NCI-H1694 (cell line): ENCODE measurements at regions not wholly inside any gene's neighbourhood (a gene's known extent, or its start where the extent isn't known, plus 50 kb on each side); places are given as distances from the start of the nearest gene placed in this dataset.
"Not testable (repeated sequence)": the region's sequence is repeated elsewhere in the genome, so short reads cannot be mapped to it uniquely, and the experiment has no call there.

Source experiments
- DNase-seq: peaks from one replicate; lab custom pipeline; 2025; lab: John Stamatoyannopoulos, UW

GRCh38 chr2:183614799-183615435, 490.7 kb downstream of the NUP35 start:
- no peak for DNase-seq

- no peak for DNase-seq
Observed at GRCh38 chr2:183623227-183623626, 499.0 kb downstream of the NUP35 start.

GRCh38 chr2:183630964-183631363, 506.7 kb downstream of the NUP35 start:
- no peak for DNase-seq

DNA sequence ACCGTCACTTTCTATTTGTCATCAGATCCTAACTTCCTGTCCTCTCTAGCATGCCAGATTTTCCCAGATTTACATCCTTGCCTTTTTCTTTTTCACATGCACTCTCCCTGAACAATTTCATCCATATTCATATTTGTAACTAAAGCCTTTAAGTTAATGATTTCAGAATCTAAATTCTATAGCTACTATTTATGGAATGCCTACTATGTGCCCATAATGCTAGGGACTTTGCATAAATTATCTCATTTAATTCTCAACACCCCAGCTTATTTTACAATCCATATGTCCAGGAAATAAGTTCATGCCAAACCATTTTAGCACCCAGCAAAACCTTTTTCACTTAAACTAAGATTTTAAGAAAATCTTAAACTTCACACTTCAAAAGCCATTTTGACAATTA, 531.9 kb downstream of the NUP35 start:
- no peak for DNase-seq

DNA sequence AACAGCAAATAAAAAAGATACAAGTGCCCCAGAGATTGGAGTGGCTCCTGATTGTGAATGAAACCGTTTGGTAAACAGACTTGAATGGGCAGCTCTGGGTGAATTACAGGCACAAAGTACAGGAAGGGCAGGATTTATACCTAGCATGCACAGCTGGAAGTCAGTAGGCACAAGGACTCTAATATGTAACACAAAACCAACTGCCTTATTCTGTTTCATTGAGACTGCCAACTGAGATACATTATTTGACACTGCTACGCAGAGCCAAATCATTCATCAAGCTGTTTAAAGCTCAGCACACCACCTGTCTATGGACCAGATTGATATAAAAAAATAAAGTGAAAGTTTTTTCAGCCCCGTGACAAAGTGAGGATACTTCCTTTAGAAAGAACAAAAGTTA, 541.2 kb downstream of the NUP35 start:
- DNase-seq: peak; percentile 91

GRCh38 chr2:183666031-183666430, 541.8 kb downstream of the NUP35 start:
- no peak for DNase-seq

- no peak for DNase-seq
Observed at GRCh38 chr2:183671233-183671632, 547.0 kb downstream of the NUP35 start.

- no peak for DNase-seq
Observed at GRCh38 chr2:183678908-183679307, 554.7 kb downstream of the NUP35 start.

GRCh38 chr2:183680573-183680972, 556.3 kb downstream of the NUP35 start:
- no peak for DNase-seq

GRCh38 chr2:183684686-183685085, 560.4 kb downstream of the NUP35 start:
- DNase-seq: no peak

GRCh38 chr2:183696028-183696427, 571.8 kb downstream of the NUP35 start:
- DNase-seq: no peak

- DNase-seq: no peak
Observed at GRCh38 chr2:183709829-183710228, 585.6 kb downstream of the NUP35 start.

DNA sequence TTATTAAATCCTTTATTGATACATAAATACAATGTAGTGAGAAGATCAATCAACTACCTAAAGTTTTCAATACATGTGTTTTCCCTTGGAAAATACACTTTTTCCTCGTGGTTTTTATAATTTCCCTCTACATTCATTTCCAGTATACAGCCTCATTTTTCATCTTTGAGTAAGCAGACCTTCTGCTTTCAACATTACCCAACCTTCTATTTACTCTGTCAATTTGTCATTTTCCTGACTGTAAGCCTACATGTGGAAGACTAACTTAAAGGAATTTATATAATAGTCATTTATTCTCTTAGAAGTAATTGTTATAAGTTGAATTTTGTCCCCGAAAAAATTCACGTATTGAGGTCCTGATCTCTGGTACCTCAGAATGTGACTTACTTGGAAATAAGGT, 594.0 kb downstream of the NUP35 start:
- no peak for DNase-seq

DNA sequence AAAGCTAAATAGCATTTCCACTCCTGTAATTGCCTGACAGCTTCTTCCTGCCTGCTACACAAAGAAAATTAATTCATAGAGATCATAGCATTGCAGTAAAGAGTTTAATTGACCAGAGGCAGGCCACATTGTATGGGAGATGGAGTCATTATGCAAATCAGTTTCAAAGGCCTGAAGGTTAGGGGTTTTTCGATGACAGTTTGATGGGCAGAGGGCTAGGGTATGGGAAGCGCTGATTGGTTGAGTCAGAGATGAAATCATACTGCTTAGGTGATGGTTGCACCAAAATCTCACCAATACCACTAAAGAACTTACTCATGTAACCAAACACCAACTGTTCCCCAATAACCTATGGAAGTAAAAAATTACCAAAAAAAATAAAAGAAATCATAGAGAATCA, 599.0 kb downstream of the NUP35 start:
- no peak for DNase-seq

DNA sequence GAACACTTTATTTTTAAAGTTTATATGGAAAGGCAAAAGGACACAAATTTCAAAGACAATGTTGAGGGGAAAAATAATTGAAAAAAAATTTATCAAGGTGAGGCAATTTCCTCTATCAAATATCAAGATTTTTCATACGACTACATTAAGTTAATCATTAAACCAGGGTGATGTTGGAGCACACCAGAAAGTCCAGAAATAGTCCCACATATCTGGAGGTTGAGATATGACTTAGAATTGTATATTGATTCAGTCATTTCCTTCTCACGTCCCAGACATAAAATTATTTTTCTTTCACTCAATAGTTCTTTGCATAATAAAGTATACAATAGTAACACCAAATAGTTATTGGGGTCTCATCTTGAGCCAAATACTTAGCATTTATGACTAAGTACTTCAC, 605.1 kb downstream of the NUP35 start:
- no peak for DNase-seq

DNA sequence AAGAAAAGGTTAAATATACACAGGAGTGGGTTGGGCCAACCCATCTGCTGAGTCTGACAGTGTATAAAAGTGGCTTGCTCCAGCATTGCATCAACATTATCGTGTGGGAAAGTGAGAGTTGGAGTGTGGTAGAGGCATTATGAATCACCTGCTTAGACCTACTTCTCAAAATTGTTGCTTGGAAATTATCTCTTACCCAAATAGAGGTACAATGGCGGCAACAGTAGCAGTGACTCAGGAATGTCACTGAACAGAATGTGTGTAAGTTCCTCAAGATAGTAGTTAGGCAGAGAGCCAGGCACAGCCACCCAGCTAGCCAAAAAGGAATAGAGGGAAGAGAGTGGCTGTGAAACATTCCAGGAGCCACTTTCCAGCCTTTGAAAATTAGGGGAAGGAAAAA, 616.0 kb downstream of the NUP35 start:
- DNase-seq: no peak

DNA sequence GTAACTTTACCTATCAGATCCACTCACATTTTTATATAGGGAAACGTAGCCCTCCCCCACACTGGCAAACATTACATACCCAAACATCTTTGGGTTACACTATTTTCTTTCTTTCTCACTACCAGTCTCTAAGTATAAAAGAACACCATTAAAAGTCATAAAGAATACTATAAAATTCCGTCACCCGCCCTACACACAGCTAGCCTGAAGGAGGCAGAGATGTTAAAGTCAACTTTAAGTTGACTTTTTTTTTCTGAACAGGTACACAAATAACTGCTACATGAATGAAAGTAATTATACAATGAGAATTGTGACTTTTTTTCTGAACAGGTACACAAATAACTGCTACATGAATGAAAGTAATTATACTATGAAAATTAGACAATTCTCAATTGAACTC, 628.3 kb downstream of the NUP35 start:
- no peak for DNase-seq

DNA sequence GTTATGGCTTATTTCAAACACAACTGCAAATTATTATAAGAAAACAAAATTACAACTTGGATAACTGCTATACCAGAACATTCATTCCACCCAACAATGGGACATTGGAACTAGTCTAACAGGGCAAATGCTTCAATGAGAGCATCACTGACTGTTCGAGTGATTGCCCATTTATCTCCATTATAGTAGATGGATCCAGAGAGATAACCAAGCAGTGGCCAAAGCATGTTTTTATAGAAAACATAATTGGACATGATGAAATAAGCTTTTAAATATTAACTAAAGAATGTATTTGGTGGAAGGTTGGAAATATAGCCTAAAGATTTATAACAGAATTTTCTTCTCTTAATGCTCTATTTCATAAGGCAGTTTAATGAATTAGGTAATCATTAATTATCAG, 634.8 kb downstream of the NUP35 start:
- no peak for DNase-seq

- no peak for DNase-seq
Observed at GRCh38 chr2:183773775-183774174, 649.5 kb downstream of the NUP35 start.

DNA sequence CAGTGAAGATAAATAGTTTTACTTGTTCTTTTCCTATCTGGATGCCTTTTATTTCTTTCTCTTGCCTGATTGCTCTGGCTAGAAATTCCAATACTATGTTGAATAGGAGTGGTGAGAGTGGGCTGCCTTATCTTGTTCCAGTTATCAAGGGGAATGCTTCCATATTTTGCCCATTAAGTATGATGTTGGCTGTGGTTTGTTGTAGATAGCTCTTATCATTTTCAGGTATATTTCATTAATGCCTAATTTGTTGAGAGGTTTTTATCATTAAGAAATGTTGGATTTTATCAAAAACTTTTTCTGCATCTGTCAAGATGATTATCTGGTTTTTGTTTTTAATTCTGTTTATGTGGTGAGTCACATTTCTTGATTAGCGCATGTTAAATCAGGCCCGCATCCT, 655.8 kb downstream of the NUP35 start:
- no peak for DNase-seq

- no peak for DNase-seq
Observed at GRCh38 chr2:183782436-183782835, 658.2 kb downstream of the NUP35 start.

- DNase-seq: not testable (repeated sequence)
Observed at GRCh38 chr2:183788796-183789195, 664.6 kb downstream of the NUP35 start.

DNA sequence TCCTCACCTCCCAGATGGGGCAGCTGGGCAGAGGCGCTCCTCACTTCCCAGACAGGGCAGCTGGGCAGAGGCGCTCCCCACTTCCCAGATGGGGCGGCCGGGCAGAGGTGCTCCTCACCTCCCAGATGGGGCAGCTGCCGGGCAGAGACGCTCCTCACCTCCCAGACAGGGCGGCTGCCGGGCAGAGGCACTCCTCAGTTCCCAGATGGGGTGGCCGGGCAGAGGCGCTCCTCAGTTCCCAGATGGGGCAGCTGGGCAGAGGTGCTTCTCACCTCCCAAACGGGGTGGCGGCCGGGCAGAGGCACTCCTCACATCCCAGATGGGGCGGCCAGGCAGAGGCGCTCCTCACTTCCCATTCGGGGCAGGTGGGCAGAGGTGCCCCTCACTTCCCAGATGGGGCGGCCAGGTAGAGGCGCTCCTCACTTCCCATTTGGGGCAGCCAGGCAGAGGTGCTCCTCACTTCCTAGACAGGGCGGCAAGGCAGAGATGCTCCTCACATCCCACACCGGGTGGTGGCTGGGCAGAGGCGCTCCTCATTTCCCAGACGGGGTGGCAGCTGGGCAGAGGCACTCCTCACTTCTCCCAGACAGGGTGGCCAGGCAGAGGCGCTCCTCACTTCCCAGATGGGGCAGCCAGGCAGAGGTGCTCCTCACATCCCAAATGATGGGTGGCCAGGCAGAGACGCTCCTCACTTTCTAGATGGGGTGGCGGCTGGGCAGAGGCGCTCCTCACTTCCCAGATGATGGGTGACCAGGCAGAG, 668.1 kb downstream of the NUP35 start:
- not testable (repeated sequence) for DNase-seq

- no peak for DNase-seq
Observed at GRCh38 chr2:183798535-183798934, 674.3 kb downstream of the NUP35 start.
